WTC11 (cell line): ENCODE measurements at regions not wholly inside any gene's neighbourhood (a gene's known extent, or its start where the extent isn't known, plus 50 kb on each side); places are given as distances from the start of the nearest gene placed in this dataset.

Source experiments
- ATAC-seq: fragments of 200-7000 bp; cut with Tn5 transposase; 2 replicates; pipeline ENCODE4 v1.10.0; 2021; ENCODE audit warnings: mild to moderate bottlenecking, moderate library complexity
- CTCF ChIA-PET: fragments of 300-600 bp; sonication (Branson Sonifier 250); formaldehyde crosslinking; loops from one replicate; lab custom pipeline; 2021; ENCODE audit warnings: antibody characterized with exemption; lab: Charles Lee
- POLR2A ChIA-PET: fragments of 350-600 bp; sonication (Branson Sonifier 250); formaldehyde crosslinking; loops from one replicate; lab custom pipeline; 2021; ENCODE audit warnings: antibody characterized with exemption; lab: Charles Lee
- DNase-seq: peaks from one replicate; pipeline ENCODE4 v3.0.0; 2021; ENCODE audit warnings: low spot score
- H3K27ac Mint-ChIP-seq: 2 replicates; pipeline ENCODE4 v1.8.0; 2021; ENCODE audit warnings: mixed read lengths
- H3K27me3 Mint-ChIP-seq: 2 replicates; pipeline ENCODE4 v1.8.0; 2021; ENCODE audit warnings: low read depth, mild to moderate bottlenecking, moderate library complexity, mixed read lengths
- H3K36me3 Mint-ChIP-seq: 2 replicates; pipeline ENCODE4 v1.8.0; 2021; ENCODE audit warnings: mixed read lengths
- H3K4me1 Mint-ChIP-seq: 2 replicates; pipeline ENCODE4 v1.8.0; 2022; ENCODE audit warnings: mixed read lengths
- H3K4me3 Mint-ChIP-seq: 2 replicates; pipeline ENCODE4 v1.8.0; 2021; ENCODE audit warnings: mild to moderate bottlenecking, moderate library complexity, mixed read lengths
- H3K9me3 Mint-ChIP-seq: 2 replicates; pipeline ENCODE4 v1.8.0; 2021; ENCODE audit warnings: mixed read lengths
- AFF4 ChIP-seq: sonication (generic); formaldehyde crosslinking; IDR thresholded peaks from 2 replicates; pipeline ENCODE4 v1.8.1; 2023; ENCODE audit warnings: mild to moderate bottlenecking, missing genetic modification reagents, borderline replicate concordance
- AR ChIP-seq: fragments of 250-450 bp; sonication (Bioruptor Pico); IDR thresholded peaks from 2 replicates; pipeline ENCODE4 v1.9.0; 2021; ENCODE audit warnings: mild to moderate bottlenecking
- ARID4B ChIP-seq: sonication (generic); formaldehyde crosslinking; IDR thresholded peaks from 2 replicates; pipeline ENCODE4 v1.8.0; 2023; ENCODE audit warnings: missing genetic modification reagents, mild to moderate bottlenecking, borderline replicate concordance
- E2F1 ChIP-seq: sonication (generic); formaldehyde crosslinking; IDR thresholded peaks from 2 replicates; pipeline ENCODE4 v1.8.0; 2022; ENCODE audit warnings: mild to moderate bottlenecking, missing genetic modification reagents
- E2F4 ChIP-seq: sonication (generic); formaldehyde crosslinking; IDR thresholded peaks from 2 replicates; pipeline ENCODE4 v1.8.1; 2022; ENCODE audit warnings: low read depth, mild to moderate bottlenecking, moderate library complexity, missing genetic modification reagents, borderline replicate concordance
- EMX1 ChIP-seq: fragments of 250-450 bp; sonication (Bioruptor Pico); IDR thresholded peaks from 2 replicates; pipeline ENCODE4 v1.8.0; 2021; ENCODE audit warnings: mild to moderate bottlenecking
- FOXK1 ChIP-seq: sonication (generic); formaldehyde crosslinking; IDR thresholded peaks from 2 replicates; pipeline ENCODE4 v1.8.0; 2022; ENCODE audit warnings: mild to moderate bottlenecking, moderate library complexity, missing genetic modification reagents
- MLX ChIP-seq: sonication (generic); formaldehyde crosslinking; IDR thresholded peaks from 2 replicates; pipeline ENCODE4 v1.8.1; 2023; ENCODE audit warnings: mild to moderate bottlenecking, missing genetic modification reagents, moderate library complexity
- OVOL2 ChIP-seq: fragments of 250-450 bp; sonication (Bioruptor Pico); IDR thresholded peaks from 2 replicates; pipeline ENCODE4 v1.9.0; 2021; ENCODE audit warnings: mild to moderate bottlenecking, borderline replicate concordance
- SMAD3 ChIP-seq: sonication (generic); formaldehyde crosslinking; IDR thresholded peaks from 2 replicates; pipeline ENCODE4 v1.8.0; 2022; ENCODE audit warnings: missing genetic modification reagents, mild to moderate bottlenecking, borderline replicate concordance
- STAT6 ChIP-seq: sonication (generic); formaldehyde crosslinking; conservative IDR thresholded peaks from 2 replicates; pipeline ENCODE4 v1.8.1; 2023; ENCODE audit warnings: mild to moderate bottlenecking, low read depth, missing genetic modification reagents, moderate library complexity
- ZNF121 ChIP-seq: sonication (generic); formaldehyde crosslinking; IDR thresholded peaks from 2 replicates; pipeline ENCODE4 v1.8.0; 2023; ENCODE audit warnings: missing genetic modification reagents
- ZNF512 ChIP-seq: sonication (generic); formaldehyde crosslinking; IDR thresholded peaks from 2 replicates; pipeline ENCODE4 v1.8.1; 2022; ENCODE audit warnings: missing genetic modification reagents, borderline replicate concordance

GRCh38 chr9:1653282-1653681 is 361.9 kb upstream of the SMARCA2 start:
- H3K4me3 Mint-ChIP-seq, result no peak overlapping the region
- no peak for TF ChIP-seq STAT6 (CRISPR knock-in tag)
- no peak for TF ChIP-seq OVOL2 (CRISPR knock-in tag)
- TF ChIP-seq MLX, result no peak
- no peak for TF ChIP-seq ARID4B (CRISPR knock-in tag)
- no peak for TF ChIP-seq AFF4 (CRISPR knock-in tag)
- TF ChIP-seq FOXK1, result no peak
- TF ChIP-seq EMX1, result no peak
- TF ChIP-seq AR (CRISPR knock-in tag), result no peak
- no peak for TF ChIP-seq E2F4 (CRISPR knock-in tag)
- TF ChIP-seq ZNF512 (CRISPR knock-in tag), result no peak
- TF ChIP-seq SMAD3, result no peak
- TF ChIP-seq E2F1 (CRISPR knock-in tag), result no peak
- no peak for TF ChIP-seq ZNF121 (CRISPR knock-in tag)
- no peak overlapping the region for H3K27ac Mint-ChIP-seq
- ChIA-PET POLR2A (no interaction called here), CTCF (interaction anchor here (0.6 kb wide), 1 partner anchor 1849 kb away, joined by 3 read pairs; no protein-coding TSS in a partner anchor)
- H3K27me3 Mint-ChIP-seq, result no peaks in the 10 kb centered on the region
- H3K36me3 Mint-ChIP-seq, result no peaks in the 10 kb centered on the region
- no peak for ATAC-seq
- H3K4me1 Mint-ChIP-seq, result no peaks in the 10 kb centered on the region
- H3K9me3 Mint-ChIP-seq, result peaks cover 15% of the 10 kb centered on the region
- no peak for DNase-seq
